ENCODE measurements at regions not wholly inside any gene's neighbourhood (a gene's known extent, or its start where the extent isn't known, plus 50 kb on each side); places are given as distances from the start of the nearest gene placed in this dataset.

DNA sequence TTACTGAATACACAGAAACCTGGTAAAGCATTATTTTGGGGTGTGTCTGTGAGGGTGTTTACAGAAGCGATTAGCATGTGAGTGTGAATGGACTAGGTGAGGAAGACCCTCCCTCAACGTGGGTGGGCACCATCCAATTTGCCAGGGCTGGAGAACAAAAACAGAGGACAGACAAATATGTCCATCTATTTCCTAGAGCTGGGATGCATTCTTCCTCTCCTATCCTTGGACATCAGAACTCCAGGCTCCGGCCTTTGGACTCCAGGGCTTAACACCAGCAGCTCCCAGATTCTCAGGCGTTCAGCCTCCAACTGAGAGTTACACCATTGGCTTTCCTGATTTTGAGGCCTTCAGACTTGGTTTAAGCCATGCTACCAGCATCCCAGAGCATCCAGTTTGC is 65.8 kb upstream of the CHD1 start:
- DNase-seq = no peak

DNA sequence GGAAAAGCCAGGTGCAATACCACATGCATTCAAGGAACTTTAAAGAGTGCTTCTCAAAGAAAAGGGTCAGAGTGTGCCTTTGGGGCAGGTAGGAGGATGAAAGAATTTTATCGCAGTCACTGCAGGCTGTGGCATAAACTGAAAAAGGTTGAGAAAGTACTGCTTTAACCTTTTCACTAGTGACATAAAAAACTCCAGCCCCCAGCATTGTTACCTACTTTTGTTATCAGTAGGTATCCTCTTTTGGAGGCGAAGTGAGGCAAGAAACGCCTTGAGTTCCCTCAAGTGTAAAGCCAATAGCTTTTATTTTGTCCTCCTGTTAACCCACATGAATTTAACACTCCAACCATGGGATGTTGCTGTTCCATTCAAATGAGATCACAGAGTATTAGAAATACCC is 64.7 kb upstream of the CHD1 start:
- no peak for DNase-seq

DNA sequence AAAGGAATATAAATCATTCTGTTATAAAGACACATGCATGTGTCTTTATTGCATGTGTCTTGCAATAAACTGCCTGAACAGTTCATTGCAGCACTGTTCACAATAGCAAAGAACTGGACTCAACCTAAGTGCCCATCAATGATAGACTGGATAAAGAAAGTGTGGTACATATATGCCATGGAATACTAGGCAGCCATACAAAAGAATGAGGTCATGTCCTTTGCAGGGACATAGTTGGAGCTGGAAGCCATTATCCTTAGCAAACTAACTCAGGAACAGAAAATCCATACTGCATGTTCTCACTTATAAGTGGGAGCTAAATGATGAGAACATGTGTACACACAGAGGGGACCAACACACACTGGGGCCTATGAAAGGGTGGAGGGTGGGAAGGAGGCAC is 63.7 kb upstream of the CHD1 start:
- DNase-seq = no peak

DNA sequence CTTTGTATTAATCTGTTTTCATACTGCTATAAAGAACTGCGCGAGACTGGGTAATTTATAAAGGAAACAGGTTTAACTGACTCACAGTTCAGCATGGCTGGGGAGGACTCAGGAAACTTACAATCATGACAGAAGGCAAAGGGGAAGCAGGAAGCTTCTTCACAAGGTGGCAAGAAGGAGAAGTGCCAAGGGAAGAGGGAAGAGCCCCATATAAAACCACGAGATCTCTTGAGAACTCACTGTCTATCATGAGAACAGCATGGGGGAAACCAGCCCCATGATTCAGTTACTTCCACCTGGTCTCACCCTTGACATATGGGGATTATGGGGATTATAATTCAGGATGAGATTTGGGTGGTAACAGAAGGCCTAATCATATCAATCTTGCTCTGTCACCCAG is 60.9 kb upstream of the CHD1 start:
- DNase-seq = no peak

DNA sequence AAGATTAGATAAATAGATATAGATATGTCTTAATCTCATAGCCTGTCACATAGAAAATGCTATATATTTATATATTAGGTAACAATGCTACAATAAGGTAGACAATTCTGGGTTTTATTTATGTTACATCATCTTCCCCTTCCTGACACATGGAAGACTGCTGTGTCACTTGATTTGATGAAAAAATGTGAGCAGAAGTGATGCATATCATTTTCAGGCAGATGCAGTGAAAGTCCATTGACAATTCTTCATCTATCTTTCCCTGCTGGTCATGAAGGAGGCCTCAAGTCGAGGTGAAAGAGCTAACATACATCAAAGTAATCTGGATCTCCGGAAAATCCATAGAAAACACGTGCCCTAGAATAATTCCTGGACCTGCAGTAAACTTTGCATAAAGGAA is 57.8 kb upstream of the CHD1 start:
- no peak for DNase-seq

DNA sequence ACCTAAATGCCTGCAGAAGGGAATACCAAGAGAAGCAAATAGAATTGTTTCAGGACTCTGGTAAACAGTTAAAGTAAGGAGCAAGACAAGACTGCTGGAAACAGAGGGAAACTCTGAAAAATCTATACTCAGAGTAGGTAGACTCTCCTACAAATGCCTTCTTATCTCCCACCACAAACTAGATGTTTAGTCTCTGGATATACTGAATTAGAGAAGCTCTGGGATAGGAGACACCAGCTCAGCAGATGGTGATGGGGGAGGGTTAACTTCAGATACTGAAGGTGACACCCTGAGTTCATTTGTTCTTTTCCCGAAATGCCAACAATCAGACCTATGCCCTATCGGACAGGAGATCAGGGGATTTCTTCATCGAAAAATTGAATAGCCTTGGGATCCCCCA is 54.1 kb upstream of the CHD1 start:
- no peak for DNase-seq
